NCI-H2029 (cell line): ENCODE measurements at regions not wholly inside any gene's neighbourhood (a gene's known extent, or its start where the extent isn't known, plus 50 kb on each side); places are given as distances from the start of the nearest gene placed in this dataset.
"Not testable (repeated sequence)": the region's sequence is repeated elsewhere in the genome, so short reads cannot be mapped to it uniquely, and the experiment has no call there.

Experiments
- DNase-seq: peaks from one replicate; lab custom pipeline; 2025; lab: John Stamatoyannopoulos, UW

DNA sequence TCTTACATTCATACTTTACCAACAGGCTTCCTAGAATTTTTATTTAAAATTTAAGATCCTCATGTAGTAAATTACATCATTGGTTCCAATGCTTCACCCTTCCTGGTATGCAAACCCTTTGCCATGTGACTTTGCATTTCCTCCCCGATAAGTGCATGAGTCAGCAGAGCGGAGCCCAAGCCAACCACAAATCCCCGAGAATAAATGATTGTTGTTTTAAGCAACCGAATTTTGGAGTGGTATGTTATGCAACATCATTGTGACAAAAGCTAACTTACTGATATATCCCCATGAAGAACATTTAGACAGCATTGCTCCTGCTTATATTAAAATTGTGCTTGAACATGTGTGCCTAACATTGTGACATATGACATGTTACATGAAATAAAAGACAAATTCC is 199.4 kb upstream of the DDX53 start:
- DNase-seq = no peak

DNA sequence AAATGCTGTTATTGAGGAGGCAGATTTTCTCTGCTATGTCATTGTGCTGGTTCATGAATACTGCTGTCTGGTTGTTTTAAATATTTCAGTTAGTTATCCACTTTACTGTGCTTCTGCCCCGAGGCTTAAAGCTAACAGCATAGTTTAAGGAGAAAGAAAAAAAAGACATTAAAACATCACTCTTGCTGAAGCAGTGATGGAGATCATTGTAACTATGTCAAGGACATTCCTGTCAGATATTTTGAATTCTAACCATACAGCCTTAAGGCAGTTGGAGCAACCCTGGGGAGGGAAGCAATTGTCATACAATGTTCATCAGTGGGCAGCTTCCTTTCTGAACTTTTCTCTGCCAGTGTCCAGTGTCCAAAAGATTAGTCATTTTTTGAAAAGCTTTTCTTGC is 199.0 kb upstream of the DDX53 start:
- DNase-seq = no peak

DNA sequence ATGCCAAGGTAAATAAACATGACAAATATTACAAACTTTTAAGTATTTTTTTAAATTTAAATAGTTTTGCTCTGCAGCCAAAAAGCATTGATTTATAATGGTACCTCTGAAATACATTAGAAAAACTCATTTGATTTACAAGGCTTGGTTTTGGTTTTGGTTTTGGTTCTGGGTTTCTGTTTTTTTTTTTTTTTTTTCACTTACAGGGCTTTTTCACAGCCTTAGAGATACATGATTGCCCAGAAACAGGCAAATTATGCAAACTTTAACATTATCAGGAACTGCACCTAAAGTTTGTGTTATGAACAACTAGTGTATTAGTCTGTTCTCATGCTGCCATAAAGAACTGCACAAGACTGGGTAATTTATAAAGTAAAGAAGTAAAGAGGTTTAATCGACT is 196.4 kb upstream of the DDX53 start:
- DNase-seq = no peak

DNA sequence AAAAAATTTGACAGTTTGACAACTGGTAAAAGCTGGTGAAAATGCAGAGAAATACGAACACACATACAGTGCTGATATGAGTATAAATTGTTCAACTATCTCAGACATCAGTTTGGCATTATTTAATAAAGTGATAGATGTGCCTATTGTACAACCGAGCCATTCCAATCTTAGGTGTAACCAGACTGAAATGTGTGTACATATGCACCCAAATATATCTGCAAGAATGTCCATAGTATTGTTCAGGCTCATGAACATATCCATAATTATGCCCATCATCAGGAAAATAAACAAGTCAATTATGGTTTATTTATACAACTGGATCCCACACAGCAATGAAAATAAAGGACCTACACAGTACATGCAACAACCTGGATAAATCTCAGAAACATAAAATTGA is 188.9 kb upstream of the DDX53 start:
- no peak for DNase-seq

DNA sequence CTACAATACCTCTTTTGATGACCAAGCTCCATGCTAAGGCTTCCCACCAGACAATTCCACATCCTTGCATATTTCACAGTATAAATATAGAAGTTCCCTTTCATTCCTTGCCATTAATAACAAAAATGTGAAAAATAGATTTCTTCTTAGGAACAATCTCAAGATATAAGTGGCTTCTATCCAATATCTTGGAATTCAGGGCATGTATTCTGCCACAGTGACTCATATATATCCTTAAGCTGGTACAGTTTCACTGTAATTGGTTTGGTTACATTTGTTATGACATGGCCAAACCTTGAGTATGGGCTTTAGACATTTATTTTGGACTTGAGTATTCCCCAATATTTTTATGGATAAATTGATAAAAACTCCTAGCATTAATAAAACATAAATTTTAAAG is 181.7 kb upstream of the DDX53 start:
- no peak for DNase-seq

DNA sequence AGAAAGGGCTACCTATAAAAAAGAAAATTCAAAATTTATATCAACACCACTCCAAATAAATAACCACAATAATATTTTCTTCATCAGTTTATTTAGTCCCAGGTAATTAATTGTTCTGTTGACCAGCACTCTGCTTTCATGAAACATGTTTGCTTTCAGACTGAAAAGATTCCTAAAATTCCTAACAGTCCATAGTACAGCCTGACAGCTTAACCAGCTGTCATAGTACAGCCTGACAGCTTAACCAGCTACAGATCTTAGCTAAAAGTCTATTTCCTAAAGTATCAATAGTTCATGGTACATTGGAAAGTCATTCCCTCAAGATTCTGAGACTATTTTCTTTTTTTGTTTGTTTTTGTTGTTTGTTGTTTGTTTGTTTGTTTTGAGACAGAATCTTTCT is 144.1 kb upstream of the DDX53 start:
- no peak for DNase-seq

DNA sequence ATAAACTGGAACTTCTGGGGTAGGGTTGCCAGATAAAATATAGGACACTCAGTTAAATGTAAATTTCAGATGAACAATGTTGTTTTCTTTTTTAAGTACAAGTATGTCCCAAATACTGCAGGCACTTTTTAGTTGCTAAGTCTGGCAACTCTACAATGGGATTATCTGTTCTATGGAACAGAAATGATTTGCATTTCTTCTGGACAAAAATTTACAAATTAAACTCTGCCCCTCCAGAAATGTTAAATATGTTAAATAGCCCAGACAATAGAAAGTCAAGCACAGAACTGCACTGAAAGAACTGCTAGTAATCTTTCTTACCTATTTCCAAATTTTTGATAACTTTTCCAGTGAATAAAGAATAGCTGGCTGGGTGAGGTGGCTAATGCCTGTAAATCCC is 140.1 kb upstream of the DDX53 start:
- no peak for DNase-seq

DNA sequence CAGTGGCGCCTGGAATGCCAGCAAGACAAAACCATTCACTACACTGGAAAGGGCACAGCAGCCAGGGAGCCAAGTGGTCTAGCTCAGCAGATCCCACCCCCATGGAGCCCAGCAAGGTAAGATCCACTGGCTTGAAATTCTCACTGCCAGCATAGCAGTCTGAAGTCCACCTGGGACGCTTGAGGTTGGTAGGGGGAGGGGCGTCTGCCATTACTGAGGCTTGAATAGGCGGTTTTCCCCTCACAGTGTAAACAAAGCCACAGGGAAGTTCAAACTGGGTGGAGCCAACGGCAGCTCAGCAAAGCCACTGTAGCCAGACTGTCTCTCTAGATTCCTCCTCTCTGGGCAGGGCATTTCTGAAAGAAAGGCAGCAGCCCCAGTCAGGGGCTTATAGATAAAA is 133.0 kb upstream of the DDX53 start:
- DNase-seq = not testable (repeated sequence)

DNA sequence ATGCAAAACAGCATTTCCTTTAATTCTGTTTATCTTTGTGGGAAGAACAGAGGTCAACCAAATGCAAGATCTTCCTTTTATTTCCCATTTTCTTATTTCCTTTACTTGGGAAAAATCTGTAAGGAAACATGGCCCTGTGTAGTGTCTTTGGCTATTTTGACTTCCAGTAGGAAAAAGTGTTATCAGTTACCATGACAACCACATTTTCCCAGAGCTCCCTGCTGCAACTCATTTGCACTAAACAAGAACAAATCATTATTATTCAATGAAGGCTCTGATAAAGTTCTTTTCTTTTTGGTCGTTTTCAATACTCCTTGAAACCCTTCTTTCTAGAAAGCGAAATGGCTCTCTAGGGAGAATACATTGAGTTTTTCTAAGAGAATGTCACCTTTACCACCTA is 117.2 kb upstream of the DDX53 start:
- no peak for DNase-seq

DNA sequence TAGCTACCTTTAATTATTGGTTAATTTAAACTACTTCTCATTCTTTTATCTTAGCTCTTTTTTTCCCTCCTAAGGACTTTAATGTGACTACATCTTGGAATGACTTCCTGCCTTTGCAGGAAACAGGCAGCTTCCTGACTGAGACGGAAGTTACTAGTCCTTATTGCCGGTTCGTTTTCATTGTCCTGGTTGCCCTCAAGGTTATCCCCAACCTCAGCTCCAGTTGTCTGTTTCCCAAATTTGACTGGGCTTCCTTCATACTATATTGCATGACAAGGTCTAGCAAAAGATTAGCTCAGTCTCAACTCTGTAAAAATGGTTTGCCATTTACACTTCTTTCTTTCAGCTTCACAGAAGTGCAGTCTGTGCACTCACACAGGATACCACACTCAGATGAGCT is 109.9 kb upstream of the DDX53 start:
- DNase-seq = no peak

DNA sequence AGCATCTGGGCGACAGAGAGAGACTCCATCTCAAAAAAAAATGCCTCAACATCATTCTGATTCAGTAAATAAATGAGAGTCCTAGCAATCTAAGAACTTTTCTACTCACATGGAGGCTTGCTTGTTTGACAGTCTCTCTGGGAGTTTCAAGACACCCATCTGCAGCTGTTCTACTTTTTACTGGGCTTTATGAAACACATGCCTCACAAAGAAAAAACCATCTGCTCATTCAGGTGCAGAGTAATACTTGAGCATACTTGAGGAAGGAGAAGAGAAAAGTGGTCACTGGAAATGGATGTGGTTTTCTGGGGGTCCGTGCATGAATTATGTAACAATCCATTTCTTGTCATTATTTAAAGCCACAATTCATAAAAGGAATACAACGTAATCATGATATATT is 87.1 kb upstream of the DDX53 start:
- no peak for DNase-seq

DNA sequence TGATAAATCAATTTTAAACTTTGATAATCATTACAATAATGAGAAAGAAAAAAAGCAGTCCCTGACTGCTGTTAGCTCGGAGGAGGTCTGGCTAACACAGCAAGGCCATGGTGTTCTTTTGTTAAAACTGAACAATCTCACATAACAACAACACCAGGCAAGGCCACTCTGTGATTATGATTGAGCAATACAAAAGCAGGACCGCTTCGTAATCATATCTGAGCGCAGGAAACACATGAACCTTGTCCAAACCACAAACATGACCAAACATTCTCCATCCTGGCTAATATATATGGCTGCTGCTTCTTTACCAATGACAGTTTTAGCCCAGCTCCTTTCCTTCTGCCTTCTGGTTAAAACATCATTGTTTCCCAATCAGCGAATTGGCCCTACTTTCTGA is 76.8 kb upstream of the DDX53 start:
- no peak for DNase-seq

DNA sequence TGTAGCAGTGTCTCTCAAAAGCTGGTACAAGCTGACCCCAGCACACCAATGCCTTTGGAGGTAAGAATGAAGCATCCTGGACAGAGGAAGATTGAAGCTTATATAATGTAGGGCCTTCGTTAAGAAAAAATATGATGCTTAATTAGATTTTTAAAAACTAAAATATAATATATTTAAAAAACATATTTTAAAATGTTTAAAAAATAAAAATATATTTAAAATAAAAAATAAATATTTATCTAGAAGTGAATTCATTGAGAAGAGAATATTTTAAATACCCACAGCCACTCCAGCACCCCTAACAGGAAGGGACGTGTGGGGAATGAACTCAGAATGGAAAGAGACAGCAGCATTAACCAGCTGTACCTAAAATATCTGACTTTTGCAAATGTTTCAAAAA is 65.1 kb upstream of the DDX53 start:
- no peak for DNase-seq

DNA sequence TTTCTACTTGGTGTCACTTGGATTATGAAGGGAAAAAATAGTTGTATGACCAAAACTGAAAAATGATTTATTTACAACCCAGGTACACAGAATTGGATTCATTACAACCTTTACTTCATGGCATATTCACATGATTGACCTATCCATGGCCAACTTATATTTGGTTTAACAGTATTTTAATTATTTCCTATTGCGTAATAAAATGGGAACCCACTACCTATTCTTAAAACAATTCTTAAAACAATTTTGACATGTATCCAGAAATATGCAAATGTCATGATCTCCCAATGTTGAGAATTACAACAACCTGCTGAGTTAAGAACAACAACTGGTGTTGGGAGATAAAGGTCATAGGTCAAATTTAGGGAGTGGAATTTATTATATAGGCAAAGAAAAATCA is 54.8 kb upstream of the DDX53 start:
- DNase-seq = no peak
